ENCODE measurements at regions not wholly inside any gene's neighbourhood (a gene's known extent, or its start where the extent isn't known, plus 50 kb on each side); places are given as distances from the start of the nearest gene placed in this dataset.
A peak's percentile ranks its signal among the peaks of the same experiment; 100 is the strongest.

DNA sequence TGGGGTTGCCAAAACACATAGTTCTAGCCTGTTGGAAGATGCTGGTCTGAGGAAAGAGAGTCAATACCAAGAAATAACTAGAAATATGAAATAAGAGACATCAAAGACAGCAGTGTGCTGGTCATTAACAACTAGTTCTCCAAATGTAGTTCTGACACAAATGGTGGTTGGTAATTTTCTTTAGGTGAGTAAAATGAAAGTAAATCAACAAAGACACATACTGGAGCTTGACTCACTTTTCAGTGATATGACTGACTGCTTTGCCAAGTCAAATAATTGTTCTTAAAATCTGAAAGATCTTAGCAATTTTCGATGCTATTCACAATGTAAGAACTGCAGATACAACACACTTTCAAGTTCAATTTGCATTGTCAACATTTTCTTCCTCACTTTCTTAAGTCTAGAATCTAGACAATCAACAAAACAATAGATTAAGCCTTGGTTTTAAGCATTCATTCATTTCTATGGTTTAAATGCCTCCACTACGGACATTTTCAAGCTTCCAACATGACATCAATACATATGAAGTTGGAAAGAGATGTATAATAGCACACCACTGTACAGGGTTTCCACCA is 166.8 kb upstream of the MAP3K1 start:
- no peak overlapping the region for H3K4me3 ChIP-seq
- H3K36me3 ChIP-seq = no peaks in the 10 kb centered on the region
- 66% methylated on average over 2 of the region's 2 CpGs for WGBS (ENCODE audit: insufficient coverage, low coverage, low lambda C conversion rate, missing lambda C conversion rate)
- H3K4me1 ChIP-seq = no peaks in the 10 kb centered on the region
- intact Hi-C loops (cut with DNase I) = no loop called here
- no peak overlapping the region for H3K27ac ChIP-seq
- TF ChIP-seq, protein P1, sequence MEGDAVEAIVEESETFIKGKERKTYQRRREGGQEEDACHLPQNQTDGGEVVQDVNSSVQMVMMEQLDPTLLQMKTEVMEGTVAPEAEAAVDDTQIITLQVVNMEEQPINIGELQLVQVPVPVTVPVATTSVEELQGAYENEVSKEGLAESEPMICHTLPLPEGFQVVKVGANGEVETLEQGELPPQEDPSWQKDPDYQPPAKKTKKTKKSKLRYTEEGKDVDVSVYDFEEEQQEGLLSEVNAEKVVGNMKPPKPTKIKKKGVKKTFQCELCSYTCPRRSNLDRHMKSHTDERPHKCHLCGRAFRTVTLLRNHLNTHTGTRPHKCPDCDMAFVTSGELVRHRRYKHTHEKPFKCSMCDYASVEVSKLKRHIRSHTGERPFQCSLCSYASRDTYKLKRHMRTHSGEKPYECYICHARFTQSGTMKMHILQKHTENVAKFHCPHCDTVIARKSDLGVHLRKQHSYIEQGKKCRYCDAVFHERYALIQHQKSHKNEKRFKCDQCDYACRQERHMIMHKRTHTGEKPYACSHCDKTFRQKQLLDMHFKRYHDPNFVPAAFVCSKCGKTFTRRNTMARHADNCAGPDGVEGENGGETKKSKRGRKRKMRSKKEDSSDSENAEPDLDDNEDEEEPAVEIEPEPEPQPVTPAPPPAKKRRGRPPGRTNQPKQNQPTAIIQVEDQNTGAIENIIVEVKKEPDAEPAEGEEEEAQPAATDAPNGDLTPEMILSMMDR (IDR thresholded peaks at IDR 0.05) = no peak
- no peak for TF ChIP-seq POLR2A (IDR thresholded peaks at IDR 0.05)
- no peak for DNase-seq
- no peaks in the 10 kb centered on the region for H3K9me3 ChIP-seq
- ATAC-seq = no peak
- H3K27me3 ChIP-seq = no peaks in the 10 kb centered on the region

DNA sequence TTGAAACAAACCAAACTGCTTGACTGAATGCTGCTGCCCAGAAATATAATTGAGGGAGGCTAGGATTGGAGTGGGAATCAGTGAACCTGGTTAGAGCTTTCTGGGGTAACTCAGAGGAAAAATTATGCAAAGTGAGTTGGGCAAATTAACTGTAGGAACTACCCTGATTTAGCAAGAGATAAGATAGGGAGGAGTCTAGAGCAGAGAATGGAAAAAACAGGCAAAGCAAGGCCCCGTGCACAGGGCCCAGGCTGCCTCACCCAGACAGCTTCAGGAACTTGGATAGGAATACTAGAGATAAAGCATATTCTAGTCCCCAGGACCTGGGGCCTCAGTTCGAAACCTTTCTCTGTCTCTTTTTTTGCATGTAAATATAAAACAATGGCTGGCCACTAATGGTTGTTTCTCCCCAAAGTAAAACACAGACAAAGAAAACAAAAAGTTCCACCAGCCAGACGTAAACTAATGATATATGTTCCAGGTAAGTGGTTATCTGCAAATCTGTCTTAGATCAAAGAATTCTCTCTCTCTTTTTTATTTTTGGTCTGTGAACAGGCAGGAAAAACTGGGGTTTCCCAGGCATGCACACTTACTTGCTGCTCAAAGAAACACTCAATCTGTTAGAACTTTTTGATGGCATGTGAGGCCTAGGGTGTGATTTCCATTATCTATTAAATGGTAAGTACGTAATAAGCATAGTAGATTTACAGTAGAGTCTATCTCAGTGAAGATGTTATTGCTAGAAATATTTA is 168.1 kb upstream of the MAP3K1 start:
- no peaks in the 10 kb centered on the region for H3K9me3 ChIP-seq
- H3K27me3 ChIP-seq = no peaks in the 10 kb centered on the region
- TF ChIP-seq POLR2A (IDR thresholded peaks at IDR 0.05) = no peak
- TF ChIP-seq, protein P1 (IDR thresholded peaks at IDR 0.05) = no peak
- no peak for ATAC-seq
- H3K27ac ChIP-seq = no peak overlapping the region
- WGBS (ENCODE audit: insufficient coverage, low coverage, low lambda C conversion rate, missing lambda C conversion rate) = 93% methylated on average over 3 of the region's 4 CpGs
- H3K36me3 ChIP-seq = no peaks in the 10 kb centered on the region
- intact Hi-C loops (cut with DNase I) = no loop called here
- H3K4me3 ChIP-seq = no peak overlapping the region
- H3K4me1 ChIP-seq = no peaks in the 10 kb centered on the region
- no peak for DNase-seq

DNA sequence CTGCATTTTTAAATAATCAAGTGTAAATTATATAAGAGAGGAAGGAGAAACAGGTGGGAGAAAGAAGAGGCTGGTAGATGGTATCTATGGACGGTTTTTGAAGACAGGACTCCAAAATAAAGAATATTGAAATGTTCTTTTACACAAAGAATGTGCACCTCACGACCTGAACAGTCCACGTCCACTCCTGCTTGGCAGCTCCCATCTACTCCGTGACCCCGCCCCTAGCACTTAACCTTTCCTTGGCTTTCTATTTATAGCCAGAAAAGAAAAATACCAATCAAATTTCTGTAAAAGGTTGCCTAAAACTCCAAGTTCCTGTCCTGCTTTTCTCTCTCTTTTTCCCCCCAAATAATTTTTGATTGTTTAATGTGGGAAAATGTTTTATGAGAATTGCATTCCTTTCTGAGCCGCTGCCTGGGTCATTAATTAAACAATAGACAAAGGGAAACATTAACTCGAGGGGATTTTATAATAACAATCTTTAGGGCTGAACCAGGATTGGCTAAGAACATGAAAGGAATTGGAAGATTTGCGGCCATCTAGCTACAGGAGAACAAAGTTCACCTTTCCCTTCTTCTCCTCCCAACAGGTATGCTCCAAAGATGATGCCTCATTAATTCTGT is 173.6 kb upstream of the MAP3K1 start:
- ATAC-seq = no peak
- Histone ChIP-seq H3K27ac (no peak overlapping the region), H3K4me3 (no peak overlapping the region), H3K36me3 (no peaks in the 10 kb centered on the region), H3K9me3 (no peaks in the 10 kb centered on the region), H3K27me3 (no peaks in the 10 kb centered on the region), H3K4me1 (peaks cover 0 to 18% (median 4%) of the 10 kb centered on the region in 4 donors)
- intact Hi-C loops (cut with DNase I) = no loop called here
- WGBS (ENCODE audit: insufficient coverage, low coverage, low lambda C conversion rate, missing lambda C conversion rate) = 79% methylated on average over 8 of the region's 8 CpGs
- no peak for TF ChIP-seq POLR2A (IDR thresholded peaks at IDR 0.05)
- TF ChIP-seq, protein P1 (IDR thresholded peaks at IDR 0.05) = no peak
- no peak for DNase-seq

DNA sequence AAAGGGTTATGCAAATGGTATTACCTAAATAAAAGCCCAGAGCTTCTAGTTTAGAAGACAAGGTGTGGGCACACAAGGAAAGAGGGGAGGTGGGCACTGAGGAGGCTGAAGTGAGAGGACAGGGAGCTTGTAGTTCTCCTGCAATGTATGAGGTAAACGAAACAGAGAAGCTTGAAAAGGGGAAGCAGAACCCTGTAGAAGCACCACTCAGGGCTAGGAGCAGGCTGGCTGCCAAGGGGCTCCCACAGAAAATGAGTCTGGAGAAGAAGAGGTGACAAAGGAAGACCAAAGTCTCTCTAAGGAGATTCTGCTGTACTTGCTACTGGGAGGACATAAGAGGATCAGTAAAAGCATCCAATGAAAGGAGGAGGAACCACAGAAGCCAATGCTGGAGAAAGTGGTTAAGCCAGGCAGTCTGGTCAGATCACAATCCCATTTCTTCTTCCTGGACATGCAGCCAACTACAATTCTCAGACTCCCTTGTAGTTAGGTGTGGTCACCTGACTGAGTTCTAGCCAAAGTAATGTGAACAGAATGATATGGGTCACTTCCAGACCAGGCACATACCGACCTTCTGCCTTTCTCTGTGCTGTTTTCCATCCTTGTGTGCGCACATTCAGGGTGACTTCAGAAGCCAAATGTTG is 174.5 kb upstream of the MAP3K1 start:
- H3K4me3 ChIP-seq = no peak overlapping the region
- intact Hi-C loops (cut with DNase I) = no loop called here
- TF ChIP-seq POLR2A (IDR thresholded peaks at IDR 0.05) = no peak
- TF ChIP-seq, protein P1 (IDR thresholded peaks at IDR 0.05) = no peak
- H3K27ac ChIP-seq = no peak overlapping the region
- H3K4me1 ChIP-seq = peaks cover 0 to 24% (median 7%) of the 10 kb centered on the region in 4 donors
- H3K36me3 ChIP-seq = no peaks in the 10 kb centered on the region
- peak in 2 of 3 donors; percentile 33 to 57 for DNase-seq
- ATAC-seq = peak; percentile 3 to 53 (median 44)
- 57% methylated on average over 3 of the region's 3 CpGs for WGBS (ENCODE audit: insufficient coverage, low coverage, low lambda C conversion rate, missing lambda C conversion rate)
- no peaks in the 10 kb centered on the region for H3K27me3 ChIP-seq
- no peaks in the 10 kb centered on the region for H3K9me3 ChIP-seq

Measured in right lobe of liver (tissue), 6 donors.